COLO668 (cell line): ENCODE measurements at regions not wholly inside any gene's neighbourhood (a gene's known extent, or its start where the extent isn't known, plus 50 kb on each side); places are given as distances from the start of the nearest gene placed in this dataset.
"Not testable (repeated sequence)": the region's sequence is repeated elsewhere in the genome, so short reads cannot be mapped to it uniquely, and the experiment has no call there.

ENCODE experiments used
- DNase-seq: peaks from one replicate; lab custom pipeline; 2025; ENCODE audit not compliant: unreplicated experiment; lab: John Stamatoyannopoulos, UW

DNA sequence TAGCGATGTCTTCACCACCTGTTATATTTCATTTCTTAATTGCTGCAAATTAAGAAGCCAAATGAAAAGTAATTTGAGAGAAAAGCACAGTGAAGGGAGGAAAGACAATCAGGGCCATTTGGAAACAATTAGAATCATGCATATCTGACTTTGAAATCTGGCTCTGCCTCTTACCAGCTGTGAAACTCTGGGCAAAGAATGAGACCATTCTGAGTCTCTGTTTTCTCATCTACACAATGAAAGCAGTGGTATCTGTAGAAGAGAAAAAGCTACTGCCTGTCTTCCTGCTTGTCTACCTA, 334.5 kb upstream of the CYRIA start:
- no peak for DNase-seq

DNA sequence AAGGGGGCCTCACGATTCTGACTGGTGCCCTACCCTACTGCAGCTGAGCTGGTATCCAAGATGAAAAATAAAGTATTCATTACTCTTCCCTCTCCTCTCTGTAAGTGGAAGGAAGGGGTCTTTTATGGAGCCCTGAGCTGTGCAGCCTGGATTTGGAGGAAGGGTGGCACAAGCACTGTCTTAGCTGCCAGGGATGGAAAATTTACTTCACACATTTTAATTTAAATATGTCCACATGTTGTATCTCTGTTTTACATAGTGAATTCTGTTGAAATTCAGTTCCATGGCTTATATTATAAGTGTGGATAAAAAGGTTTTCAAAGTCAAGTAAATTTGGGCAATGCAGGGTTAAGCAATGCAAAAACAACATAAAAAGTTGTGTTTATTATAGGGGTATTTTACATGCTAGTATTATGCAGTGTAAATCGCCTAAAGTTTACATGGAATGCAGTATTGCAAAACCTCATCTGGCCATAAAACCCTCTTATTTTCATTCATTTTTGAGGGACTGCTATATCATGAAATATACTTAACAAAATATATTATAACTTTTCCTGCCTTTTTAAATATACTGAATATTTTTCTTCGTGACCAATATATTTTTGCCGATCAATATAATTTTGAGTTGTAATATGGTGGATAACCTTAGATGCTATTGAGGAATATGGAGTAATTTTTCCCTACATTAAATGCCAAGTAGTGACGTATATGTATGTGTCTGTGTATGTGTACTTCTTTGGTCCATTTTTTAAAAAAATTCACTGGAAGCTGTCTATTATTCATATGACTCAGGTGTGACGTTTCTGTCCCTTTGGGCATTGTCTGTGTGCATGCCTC, 333.9 kb upstream of the CYRIA start:
- DNase-seq, result no peak

DNA sequence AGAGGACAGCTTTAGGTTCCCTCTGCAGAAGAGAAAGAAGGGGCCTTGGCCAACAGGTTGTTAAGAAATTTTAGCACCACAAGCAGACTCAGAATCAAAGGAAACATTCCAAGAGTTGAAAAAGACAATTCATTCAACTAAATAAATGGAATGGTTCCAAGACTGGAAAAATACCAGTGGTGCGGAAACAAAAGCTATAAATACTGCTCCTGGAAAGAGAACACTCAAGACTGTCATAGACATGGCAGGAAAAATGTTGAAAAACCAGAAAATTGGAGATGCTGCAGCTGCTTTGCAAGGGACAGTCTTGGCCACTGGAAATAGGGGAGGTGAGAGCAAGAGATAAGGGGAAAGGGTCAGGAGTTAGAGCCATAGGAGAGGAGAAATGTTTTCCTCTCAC, 312.7 kb upstream of the CYRIA start:
- no peak for DNase-seq

DNA sequence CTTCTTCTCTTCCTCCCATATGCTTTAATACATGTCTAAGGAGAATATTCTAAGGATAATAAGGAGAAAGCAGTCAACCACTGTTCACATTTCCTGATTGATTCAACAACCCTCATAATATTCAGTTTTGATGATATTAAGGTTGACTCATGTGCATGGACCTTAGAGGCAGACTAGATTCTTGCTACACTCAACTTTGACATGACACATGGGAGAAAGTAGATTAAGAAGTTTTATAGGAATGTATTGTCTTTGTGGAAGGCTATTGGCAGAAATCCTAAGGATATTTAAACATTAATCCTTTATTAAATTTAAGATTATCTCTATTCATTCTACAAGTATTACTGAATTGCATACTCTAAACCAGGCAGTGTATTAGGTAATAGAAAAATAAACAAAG, 309.1 kb upstream of the CYRIA start:
- DNase-seq, result no peak

DNA sequence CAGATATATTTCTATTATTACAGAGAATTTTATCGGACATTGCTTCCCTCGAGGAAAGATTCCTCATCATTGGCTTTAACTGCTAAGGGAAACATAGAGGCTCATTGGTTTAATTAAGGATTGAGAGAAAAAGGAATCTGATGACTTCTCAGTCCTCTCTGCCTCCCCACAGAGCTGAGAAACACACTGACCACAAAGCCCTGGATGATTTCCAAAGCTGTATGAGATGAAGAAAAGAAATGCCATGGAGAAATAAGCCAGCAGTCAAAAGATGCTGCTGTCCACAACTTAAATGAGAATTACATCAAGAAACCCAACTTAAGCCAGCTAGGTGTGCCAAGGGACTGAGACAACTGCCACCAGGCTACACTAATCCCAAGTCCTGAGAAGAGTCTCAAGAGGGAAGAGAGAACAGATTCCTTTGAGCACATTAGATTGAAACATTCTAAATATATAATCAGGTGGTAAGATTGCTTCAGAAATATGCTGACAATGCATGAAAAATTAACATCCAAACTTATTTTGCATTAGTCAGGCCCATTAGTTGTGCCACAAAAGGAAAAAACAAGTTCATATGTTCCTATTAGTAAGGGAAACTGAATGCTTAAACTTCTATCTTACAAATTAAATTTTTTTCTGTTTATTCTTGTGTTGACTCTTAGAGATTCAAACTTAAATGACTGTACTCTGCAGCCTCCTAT, 308.1 kb upstream of the CYRIA start:
- no peak for DNase-seq

DNA sequence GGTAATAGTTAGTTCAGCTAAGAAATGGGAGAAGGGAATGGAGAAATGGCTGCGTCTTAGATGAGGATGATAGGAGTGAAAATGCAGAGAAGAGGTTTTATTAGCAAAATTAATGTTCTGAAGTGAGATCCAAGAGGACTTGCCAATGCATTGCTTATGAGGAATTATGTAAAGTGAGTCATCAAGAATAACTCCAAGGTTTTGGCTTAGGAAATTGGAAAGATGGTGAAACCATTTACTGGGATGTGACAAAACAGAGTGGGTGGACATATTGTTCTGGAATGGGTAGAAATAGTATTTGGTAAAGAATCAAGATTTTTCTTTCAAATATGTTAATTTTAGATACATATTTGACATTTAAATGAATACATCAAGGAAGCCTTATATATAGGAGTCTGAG, 306.6 kb upstream of the CYRIA start:
- DNase-seq, result no peak

DNA sequence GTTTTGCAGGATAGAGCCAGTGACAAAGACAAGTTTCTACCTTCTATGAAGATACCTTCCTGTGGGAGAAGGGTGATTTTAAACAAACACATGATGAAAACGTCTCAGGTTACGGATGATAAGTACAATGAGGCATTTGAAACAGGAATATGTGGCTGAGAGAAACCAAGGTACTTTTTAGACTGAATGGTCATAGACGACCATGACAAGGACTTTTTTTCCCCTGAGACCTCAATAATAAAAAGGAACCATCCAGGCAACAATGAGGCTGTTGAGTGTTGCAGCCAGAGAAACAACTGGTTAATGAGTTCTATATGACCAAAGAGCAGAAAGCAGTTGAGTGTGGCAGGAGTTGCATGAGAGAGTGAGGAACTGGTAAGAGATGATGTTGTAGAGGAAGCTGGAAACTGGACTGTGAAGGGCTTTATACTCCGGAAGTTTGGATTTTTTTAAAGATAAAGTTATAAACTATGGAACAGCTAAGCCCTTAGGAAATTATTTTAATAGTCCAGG, 306.1 kb upstream of the CYRIA start:
- no peak for DNase-seq

DNA sequence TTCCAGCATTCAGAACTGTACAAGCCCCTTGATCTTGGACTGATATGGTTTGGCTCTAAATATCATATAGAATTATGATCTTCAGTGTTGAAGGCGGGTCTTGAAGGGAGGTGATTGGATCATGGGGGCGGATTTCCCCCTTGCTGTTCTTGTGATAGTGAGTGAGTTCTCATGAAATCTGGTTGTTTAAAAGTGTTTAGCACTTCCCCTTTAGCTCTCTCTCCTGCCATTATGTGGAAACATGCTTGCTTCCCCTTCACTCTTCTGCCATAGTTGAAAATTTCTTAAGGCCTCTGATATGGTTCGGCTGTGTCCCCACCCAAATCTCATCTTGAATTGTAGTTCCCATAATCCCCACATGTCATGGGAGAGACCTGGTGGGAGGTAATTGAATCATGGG, 305.3 kb upstream of the CYRIA start:
- DNase-seq, result not testable (repeated sequence)

DNA sequence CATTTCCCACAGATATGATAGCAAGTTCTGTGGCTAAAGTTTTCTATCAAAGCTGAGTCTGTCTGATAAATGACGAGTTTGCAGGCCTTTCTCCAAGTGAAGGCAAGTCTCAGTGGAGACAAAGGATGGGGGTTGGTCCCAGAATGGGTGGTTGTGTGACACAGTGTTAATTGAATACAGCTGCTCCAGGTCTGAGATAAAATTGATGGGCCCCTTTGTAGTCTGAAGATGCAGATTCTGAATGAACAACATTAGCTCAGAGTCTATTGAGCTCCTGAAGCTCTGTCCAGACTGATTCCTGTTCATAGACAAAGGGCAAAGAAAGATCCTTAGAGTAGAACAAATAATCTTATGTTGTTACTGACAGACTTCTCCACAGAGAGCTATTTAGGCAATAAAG, 296.9 kb upstream of the CYRIA start:
- DNase-seq, result no peak

DNA sequence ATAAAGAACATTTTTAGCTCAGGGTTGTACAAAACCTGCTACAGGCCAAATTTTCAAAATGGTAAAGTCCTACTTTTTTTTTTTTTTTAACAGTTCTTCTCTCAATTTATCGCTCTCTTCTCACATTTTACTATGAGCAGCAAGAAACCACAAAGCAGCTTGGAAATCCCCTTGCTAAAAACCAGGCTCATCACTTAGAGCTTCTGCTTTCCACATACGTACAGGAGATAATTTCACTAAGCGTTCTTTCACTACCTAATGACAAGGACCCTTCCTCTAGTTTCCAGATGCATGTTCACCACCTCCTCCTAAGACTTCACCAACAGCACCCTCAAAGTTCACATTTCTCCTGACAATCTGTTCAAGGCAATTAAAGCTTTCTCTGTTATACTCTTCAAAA, 294.9 kb upstream of the CYRIA start:
- DNase-seq, result no peak

DNA sequence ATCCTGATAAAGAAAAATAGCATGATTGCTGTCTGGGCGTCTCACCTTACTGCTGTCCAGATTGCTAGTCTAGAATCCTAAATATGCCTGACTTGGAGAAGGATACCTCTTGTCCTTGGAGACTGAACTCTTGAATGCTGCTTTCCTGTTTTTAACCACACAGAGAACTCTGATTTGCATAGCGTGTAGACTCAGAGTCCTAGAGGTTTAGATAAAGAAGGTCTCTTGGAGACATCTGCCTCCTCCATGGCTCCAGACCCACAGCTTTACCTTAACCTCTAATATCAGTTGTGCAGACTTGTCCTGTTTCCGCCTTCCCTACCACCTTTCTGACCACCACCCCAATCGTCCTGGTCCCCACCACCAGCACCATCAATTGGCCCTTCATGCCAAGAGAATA, 292.6 kb upstream of the CYRIA start:
- no peak for DNase-seq

DNA sequence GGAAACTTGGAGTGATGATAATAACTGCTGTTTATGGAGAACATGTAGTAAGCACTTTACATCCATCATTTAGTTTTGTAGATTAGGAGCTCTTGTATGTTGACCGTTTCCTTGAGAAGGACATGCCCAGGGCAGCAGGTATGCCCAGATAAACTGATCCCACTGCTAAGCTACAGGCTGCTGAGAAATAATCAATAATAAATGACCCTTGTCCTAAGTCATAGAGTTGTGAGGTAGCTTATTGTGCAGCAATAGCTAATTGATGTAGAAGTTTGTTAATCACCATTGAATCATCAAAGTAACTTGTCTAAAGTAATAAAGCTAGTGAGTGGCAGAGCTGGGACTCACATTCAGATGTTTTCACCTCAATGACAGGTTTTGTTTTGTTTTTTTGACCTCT, 287.2 kb upstream of the CYRIA start:
- no peak for DNase-seq

DNA sequence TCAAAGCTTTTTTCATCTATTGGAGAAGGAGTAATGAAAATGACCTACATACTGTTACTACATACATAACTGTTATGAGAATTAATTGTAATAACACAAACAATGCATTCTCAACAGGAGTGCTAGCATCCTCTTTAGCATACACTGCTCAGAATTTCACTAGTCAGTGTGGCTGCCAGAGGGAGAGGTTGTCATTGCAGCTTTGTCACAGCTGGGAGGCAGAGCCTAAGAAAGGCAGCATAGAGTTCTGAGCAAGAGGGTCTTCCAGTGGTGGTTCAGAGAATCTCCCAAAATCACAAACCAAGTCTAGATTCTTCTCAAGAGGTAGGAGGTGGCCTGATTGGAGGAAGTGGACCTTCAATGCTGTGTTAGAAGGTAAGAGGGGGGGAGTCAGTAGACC, 286.7 kb upstream of the CYRIA start:
- no peak for DNase-seq

DNA sequence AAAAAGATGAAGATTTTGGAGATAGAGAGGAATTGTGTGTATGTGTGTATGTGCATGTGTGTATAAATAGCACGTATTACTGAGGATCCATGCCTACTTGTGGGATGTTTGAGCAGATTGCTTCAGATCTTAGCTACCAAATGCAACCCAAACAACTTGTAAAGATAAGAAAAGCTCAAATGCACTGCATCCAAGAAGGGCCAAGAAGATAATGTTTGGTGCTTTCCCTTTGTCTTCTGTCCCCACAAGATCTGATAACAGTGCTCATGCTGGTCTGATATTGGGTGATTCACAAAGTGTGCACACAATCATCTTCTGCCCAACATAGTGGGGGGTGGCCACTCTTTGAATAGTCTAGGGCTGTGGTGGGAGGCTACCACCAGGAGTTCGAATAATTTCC, 284.8 kb upstream of the CYRIA start:
- DNase-seq, result no peak

DNA sequence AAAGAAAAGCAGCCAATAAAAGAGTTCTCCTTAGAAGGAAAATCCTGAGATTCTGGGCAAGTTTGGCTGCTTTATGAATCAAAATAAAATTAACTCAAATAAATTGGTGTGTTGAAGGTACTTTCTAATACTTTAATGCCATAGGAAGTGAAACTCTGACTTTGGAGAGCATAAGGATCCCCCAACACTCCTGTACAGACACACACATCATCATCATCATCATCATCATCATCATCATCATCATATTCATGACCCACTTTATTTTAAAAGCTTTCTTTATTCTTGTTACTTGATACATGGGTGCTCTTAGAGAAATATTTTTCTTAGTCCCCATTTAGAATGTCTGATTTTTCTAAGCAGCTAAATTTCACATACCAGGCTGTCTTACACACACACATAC, 283.1 kb upstream of the CYRIA start:
- no peak for DNase-seq

DNA sequence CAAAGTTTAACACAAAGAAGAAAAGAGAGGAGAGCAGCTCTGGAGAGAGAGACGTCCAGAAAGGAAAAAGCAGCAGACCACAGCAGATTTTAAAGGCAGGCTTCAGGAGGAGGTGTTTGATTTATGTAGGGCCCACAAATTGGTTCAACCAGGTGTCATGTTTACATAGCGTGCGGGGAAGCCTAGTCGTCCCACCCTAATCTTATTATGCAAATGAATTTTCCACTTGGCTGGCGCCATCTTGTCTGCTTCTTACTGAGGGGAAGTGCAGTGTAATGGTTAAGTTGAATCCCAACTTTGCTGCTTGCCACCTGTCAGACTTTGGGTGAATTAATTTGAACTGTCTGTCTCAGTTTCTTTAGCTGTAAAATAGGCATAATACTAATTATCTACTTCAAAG, 282.4 kb upstream of the CYRIA start:
- peak; percentile 60 for DNase-seq

DNA sequence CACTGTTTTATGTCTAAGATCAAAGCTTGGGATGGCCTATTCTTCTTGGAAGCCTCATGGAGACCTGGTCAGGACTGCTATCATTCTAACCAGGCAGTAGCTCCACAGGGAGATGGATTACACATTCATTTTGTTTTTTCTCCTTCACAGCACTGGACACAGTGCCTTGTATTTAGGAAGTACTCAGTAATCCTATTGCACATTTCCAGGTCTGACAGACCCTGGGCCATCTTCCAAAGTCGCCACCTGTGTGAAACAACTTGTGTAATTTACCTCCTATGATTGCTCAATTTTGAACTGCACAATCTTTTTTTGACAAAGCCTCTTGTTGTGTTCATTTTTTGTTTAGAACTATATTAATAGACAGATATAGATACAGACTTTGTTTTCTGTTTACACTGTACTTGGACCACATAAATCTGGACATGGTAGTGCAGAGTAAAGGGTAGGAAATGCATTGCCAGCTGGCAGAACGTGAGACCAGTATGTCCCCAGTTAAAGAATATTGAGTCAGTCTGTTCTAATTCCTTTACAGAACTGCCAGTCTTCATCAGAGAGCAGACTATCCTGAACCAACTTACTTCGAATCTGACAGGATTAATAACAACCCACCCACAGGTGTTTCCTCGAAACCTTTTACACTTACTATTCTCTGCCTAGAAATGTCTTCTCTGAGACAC, 277.8 kb upstream of the CYRIA start:
- DNase-seq, result no peak

DNA sequence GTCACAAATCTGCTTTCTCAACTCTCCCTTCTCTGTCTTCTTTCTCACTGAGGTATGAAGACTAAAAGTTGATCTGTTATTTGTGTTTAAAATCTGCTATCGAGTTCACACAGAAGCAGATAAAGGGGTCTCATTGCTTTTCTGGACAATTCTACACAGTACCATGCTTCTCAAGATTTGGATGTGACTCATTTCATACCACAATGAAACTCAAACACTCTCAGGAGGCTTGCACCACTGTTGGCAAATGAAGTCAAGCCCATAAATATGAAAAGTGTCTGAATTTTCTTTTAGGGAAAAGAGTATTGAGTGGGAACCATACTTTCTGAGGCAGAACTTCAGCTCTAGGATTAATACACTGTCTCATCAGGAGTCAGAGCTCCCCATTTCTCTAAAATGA, 274.6 kb upstream of the CYRIA start:
- no peak for DNase-seq

DNA sequence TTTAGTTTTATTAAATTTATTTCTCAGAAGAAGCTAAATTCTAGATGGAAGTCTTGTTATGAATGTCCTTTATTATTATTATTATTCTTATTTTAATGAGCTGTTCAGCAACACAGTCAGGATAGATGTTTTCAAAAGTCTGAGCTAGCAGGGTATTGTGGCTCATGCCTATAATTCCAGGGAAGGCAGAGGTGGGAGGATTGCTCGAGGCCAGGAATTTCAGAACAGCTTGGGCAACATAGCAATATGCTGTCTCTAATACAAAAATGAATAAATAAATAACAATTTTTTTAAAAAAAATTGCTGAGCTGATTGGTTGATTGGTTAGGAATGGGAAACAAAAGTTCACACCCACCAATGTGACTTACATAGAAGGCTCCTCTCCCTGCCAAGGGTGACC, 274.1 kb upstream of the CYRIA start:
- no peak for DNase-seq

DNA sequence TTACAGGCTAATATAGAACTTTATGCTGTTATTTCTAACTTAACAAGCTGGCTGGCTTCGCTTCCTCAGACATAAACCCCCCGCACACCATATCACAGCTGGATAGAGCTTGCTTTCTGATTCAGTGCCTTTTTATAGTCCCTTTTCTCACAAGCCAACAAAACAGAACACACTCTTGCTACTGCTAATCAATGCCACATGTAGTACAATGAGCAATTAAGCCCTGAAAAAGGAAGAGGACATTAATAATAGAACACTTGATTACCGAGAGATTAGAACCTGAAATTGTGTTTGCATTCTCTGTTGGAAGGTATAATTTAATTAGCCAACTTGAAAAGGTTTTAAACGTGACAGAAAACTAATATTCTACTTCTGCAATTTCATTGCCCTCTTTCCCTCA, 267.7 kb upstream of the CYRIA start:
- no peak for DNase-seq

DNA sequence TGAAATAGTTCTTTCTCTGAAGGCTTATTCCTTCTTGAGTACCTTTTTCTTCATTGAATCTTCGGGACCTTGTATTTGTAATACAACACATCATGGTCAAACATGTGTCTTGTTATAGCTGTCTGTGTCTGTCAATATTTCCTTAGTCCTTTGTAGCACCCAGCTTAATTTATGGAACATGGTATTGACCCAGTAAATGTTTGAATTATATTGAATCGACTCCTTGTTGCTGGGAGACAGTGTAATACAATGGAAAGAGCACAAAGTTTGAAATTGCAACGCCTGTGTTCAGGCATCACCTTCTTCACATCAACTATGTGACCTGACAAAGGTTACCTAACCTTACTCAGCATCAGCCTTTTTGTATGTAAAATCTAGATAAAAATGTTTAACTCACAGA, 267.2 kb upstream of the CYRIA start:
- DNase-seq, result no peak

DNA sequence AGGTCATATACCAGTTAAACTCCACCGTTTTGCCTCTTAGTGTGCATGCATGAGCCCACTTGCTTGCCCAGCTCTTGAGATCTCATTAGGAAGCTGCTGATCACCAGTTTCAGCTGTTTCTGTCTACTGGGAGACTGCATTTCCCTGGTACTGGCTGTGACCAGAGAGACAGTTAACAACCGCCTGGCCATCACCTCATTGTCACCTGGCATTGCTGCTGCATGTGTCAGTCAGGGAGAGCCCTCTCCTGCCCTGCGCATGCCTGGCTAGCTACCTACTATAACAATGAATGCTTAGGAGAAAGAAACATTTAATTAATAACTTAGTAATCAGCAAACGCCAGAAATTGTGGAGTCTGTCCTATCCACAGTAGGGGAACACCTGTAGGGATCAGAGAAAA, 265.8 kb upstream of the CYRIA start:
- DNase-seq, result no peak
